ENCODE measurements at regions not wholly inside any gene's neighbourhood (a gene's known extent, or its start where the extent isn't known, plus 50 kb on each side); places are given as distances from the start of the nearest gene placed in this dataset.

DNA sequence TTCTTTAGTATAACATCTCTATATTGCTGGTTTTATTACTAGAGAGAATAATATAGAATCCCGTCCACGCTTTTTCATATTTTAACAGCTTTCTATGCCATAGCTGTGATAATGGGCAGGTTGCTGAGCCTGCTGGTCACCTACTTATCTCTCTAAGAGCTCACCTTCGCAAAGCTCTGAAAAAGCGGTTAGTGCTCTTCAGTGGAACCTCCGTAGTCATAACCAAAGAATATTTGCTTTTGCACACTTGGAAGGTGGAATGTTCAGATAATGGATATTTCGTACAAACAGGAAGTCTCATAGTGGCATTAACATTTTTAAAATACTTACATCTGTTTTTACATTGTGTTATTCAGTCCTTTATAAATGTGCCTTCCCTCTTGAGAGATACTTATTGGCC is 388.9 kb upstream of the ANO3 start:
- H3K27ac ChIP-seq (replicated peaks) = no peak overlapping the region
- no peak overlapping the region for H3K4me3 ChIP-seq (replicated peaks; ENCODE audit: insufficient read depth, low read length)
- TF ChIP-seq POLR2AphosphoS5 (IDR thresholded peaks at IDR 0.05; ENCODE audit: low read depth) = no peak
- TF ChIP-seq, protein P1, sequence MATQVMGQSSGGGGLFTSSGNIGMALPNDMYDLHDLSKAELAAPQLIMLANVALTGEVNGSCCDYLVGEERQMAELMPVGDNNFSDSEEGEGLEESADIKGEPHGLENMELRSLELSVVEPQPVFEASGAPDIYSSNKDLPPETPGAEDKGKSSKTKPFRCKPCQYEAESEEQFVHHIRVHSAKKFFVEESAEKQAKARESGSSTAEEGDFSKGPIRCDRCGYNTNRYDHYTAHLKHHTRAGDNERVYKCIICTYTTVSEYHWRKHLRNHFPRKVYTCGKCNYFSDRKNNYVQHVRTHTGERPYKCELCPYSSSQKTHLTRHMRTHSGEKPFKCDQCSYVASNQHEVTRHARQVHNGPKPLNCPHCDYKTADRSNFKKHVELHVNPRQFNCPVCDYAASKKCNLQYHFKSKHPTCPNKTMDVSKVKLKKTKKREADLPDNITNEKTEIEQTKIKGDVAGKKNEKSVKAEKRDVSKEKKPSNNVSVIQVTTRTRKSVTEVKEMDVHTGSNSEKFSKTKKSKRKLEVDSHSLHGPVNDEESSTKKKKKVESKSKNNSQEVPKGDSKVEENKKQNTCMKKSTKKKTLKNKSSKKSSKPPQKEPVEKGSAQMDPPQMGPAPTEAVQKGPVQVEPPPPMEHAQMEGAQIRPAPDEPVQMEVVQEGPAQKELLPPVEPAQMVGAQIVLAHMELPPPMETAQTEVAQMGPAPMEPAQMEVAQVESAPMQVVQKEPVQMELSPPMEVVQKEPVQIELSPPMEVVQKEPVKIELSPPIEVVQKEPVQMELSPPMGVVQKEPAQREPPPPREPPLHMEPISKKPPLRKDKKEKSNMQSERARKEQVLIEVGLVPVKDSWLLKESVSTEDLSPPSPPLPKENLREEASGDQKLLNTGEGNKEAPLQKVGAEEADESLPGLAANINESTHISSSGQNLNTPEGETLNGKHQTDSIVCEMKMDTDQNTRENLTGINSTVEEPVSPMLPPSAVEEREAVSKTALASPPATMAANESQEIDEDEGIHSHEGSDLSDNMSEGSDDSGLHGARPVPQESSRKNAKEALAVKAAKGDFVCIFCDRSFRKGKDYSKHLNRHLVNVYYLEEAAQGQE (IDR thresholded peaks at IDR 0.05; ENCODE audit: insufficient replicate concordance, low read depth) = no peak
- TF ChIP-seq GABPA (IDR thresholded peaks at IDR 0.05; ENCODE audit: low read depth) = no peak
- no peak for TF ChIP-seq SPI1 (IDR thresholded peaks at IDR 0.05; ENCODE audit: borderline replicate concordance, low read depth)
- TF ChIP-seq, protein P2, sequence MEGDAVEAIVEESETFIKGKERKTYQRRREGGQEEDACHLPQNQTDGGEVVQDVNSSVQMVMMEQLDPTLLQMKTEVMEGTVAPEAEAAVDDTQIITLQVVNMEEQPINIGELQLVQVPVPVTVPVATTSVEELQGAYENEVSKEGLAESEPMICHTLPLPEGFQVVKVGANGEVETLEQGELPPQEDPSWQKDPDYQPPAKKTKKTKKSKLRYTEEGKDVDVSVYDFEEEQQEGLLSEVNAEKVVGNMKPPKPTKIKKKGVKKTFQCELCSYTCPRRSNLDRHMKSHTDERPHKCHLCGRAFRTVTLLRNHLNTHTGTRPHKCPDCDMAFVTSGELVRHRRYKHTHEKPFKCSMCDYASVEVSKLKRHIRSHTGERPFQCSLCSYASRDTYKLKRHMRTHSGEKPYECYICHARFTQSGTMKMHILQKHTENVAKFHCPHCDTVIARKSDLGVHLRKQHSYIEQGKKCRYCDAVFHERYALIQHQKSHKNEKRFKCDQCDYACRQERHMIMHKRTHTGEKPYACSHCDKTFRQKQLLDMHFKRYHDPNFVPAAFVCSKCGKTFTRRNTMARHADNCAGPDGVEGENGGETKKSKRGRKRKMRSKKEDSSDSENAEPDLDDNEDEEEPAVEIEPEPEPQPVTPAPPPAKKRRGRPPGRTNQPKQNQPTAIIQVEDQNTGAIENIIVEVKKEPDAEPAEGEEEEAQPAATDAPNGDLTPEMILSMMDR (IDR thresholded peaks at IDR 0.05; ENCODE audit: insufficient read depth, low read length) = no peak
- no peak for DNase-seq (ENCODE audit: low read depth in 1 of 2, low spot score in 1 of 2)
- H3K27me3 ChIP-seq (ENCODE audit: insufficient read depth, poor library complexity, severe bottlenecking) = no peaks in the 10 kb centered on the region

DNA sequence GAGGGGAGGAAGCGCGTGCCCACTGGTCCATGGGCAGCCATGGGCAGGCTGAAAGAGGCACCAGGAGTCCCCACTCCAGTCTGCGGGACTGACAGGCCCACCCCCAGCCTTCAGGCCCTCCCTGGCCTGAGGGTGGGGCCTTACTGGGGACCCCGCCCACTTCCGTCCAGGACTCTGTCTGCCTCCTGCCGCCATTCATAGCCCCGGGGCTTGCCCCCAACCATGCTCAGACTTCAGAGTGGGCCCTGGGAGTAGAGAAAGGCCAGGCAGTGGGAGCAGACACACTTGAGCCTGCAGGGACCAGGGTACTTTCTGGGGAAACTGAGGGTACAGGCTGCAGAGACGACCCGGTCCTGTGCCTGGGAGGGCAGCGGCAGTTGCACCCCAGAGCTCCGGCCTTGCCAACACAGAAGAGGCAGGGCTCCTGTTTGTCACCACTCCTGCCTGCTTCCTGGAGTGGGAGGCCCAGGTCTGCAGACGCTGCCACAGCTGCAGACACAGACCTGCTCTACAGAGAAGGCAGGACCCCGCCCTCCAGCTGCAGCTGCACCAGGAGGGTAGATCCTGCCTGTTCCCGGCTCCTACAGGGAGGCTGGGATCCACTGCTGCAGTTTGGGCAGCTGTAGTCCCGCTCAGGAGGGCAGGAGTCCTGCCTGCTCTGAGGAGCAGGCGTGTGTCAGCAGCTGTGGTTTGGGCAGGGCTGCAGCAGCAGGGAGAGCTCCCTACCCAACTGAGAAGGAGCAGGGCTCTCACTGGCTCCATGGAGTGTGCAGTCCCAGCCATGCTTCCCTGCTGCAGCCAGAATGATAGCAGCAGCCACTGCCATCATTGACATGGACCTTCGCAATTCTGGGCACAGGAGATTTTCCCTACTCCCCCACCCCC is 387.9 kb upstream of the ANO3 start:
- Histone ChIP-seq H3K27ac (replicated peaks) (no peak overlapping the region), H3K4me3 (replicated peaks; ENCODE audit: insufficient read depth, low read length) (no peak overlapping the region), H3K27me3 (ENCODE audit: insufficient read depth, poor library complexity, severe bottlenecking) (no peaks in the 10 kb centered on the region)
- DNase-seq (ENCODE audit: low read depth in 1 of 2, low spot score in 1 of 2) = no peak
- TF ChIP-seq SPI1 (IDR thresholded peaks at IDR 0.05; ENCODE audit: borderline replicate concordance, low read depth) (no peak), GABPA (IDR thresholded peaks at IDR 0.05; ENCODE audit: low read depth) (no peak), POLR2AphosphoS5 (IDR thresholded peaks at IDR 0.05; ENCODE audit: low read depth) (no peak)
- TF ChIP-seq, protein P1 (IDR thresholded peaks at IDR 0.05; ENCODE audit: insufficient replicate concordance, low read depth) = no peak
- TF ChIP-seq, protein P2 (IDR thresholded peaks at IDR 0.05; ENCODE audit: insufficient read depth, low read length) = no peak

DNA sequence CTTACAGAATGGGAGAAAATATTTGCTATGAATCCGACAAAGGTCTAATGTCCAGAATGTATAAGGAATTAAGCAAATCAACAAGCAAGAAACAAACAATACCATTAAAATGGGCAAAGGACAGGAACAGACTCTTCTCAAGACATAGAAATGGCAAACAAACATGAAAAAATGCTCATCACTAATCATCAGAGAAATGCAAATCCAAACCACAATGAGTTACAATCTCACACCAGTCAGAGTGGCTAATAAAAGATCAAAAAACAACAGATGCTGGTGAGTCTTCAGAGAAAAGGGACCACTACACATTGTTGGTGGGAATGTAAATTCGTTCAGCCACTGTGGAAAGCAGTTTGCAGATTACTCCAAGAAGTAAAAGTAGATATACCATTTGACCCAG is 382.0 kb upstream of the ANO3 start:
- no peak for TF ChIP-seq GABPA (IDR thresholded peaks at IDR 0.05; ENCODE audit: low read depth)
- no peak for TF ChIP-seq SPI1 (IDR thresholded peaks at IDR 0.05; ENCODE audit: borderline replicate concordance, low read depth)
- TF ChIP-seq, protein P2 (IDR thresholded peaks at IDR 0.05; ENCODE audit: insufficient read depth, low read length) = no peak
- TF ChIP-seq POLR2AphosphoS5 (IDR thresholded peaks at IDR 0.05; ENCODE audit: low read depth) = no peak
- TF ChIP-seq, protein P1 (IDR thresholded peaks at IDR 0.05; ENCODE audit: insufficient replicate concordance, low read depth) = no peak
- DNase-seq (ENCODE audit: low read depth in 1 of 2, low spot score in 1 of 2) = no peak
- no peak overlapping the region for H3K27ac ChIP-seq (replicated peaks)
- no peak overlapping the region for H3K4me3 ChIP-seq (replicated peaks; ENCODE audit: insufficient read depth, low read length)
- no peaks in the 10 kb centered on the region for H3K27me3 ChIP-seq (ENCODE audit: insufficient read depth, poor library complexity, severe bottlenecking)
